Hematopoietic multipotent progenitor cell (in vitro differentiated cells): ENCODE measurements at regions not wholly inside any gene's neighbourhood (a gene's known extent, or its start where the extent isn't known, plus 50 kb on each side); places are given as distances from the start of the nearest gene placed in this dataset.

Source experiments
- DNase-seq, 3 donors: peaks; one replicate each; pipeline ENCODE4 v3.0.0-alpha.2; 2011 to 2015; ENCODE audit warnings: low read depth in 2 of 3, low spot score in 2 of 3

- DNase-seq = no peak
These were observed 340.6 kb downstream of the SOX2 start for GRCh38 chr3:182052332-182052731.

GRCh38 chr3:182052757-182053156 lies 341.0 kb downstream of the SOX2 start:
- no peak for DNase-seq

GRCh38 chr3:182058488-182058887 lies 346.8 kb downstream of the SOX2 start:
- no peak for DNase-seq

GRCh38 chr3:182063742-182064141 lies 352.0 kb downstream of the SOX2 start:
- no peak for DNase-seq

GRCh38 chr3:182067423-182067822 lies 355.7 kb downstream of the SOX2 start:
- no peak for DNase-seq

- no peak for DNase-seq
These were observed 366.6 kb downstream of the SOX2 start for GRCh38 chr3:182078316-182078715.

GRCh38 chr3:182078929-182079328 lies 367.2 kb downstream of the SOX2 start:
- no peak for DNase-seq

- DNase-seq = no peak
These were observed 369.4 kb downstream of the SOX2 start for GRCh38 chr3:182081096-182081495.

- DNase-seq = no peak
These were observed 371.4 kb downstream of the SOX2 start for GRCh38 chr3:182083112-182083511.

GRCh38 chr3:182092662-182093262 lies 381.0 kb downstream of the SOX2 start:
- DNase-seq = no peak

- DNase-seq = no peak
These were observed 382.6 kb downstream of the SOX2 start for GRCh38 chr3:182094321-182094720.

GRCh38 chr3:182104881-182105280 lies 393.2 kb downstream of the SOX2 start:
- DNase-seq = no peak

GRCh38 chr3:182105875-182106274 lies 394.1 kb downstream of the SOX2 start:
- DNase-seq = no peak

GRCh38 chr3:182108371-182108770 lies 396.6 kb downstream of the SOX2 start:
- no peak for DNase-seq

- no peak for DNase-seq
These were observed 400.2 kb downstream of the SOX2 start for GRCh38 chr3:182111967-182112366.

GRCh38 chr3:182115328-182116015 lies 403.7 kb downstream of the SOX2 start:
- DNase-seq = no peak

- DNase-seq = no peak
These were observed 404.7 kb downstream of the SOX2 start for GRCh38 chr3:182116386-182116785.

GRCh38 chr3:182117131-182117530 lies 405.4 kb downstream of the SOX2 start:
- no peak for DNase-seq

GRCh38 chr3:182117583-182117982 lies 405.9 kb downstream of the SOX2 start:
- DNase-seq = no peak

- no peak for DNase-seq
These were observed 406.3 kb downstream of the SOX2 start for GRCh38 chr3:182118066-182118465.

GRCh38 chr3:182121401-182121800 lies 409.7 kb downstream of the SOX2 start:
- DNase-seq = no peak

- no peak for DNase-seq
These were observed 411.1 kb downstream of the SOX2 start for GRCh38 chr3:182122779-182123178.

- DNase-seq = no peak
These were observed 412.5 kb downstream of the SOX2 start for GRCh38 chr3:182124187-182124586.
